22Rv1 (cell line): ENCODE measurements at regions not wholly inside any gene's neighbourhood (a gene's known extent, or its start where the extent isn't known, plus 50 kb on each side); places are given as distances from the start of the nearest gene placed in this dataset.

Source experiments
- H3K27ac ChIP-seq: fragments of 450-650 bp; 2 replicates; pipeline ENCODE4 v1.5.1; 2017
- ZFX ChIP-seq: fragments of 450-650 bp; IDR thresholded peaks from 2 replicates; pipeline ENCODE4 v1.6.1; 2017; ENCODE audit warnings: antibody characterized with exemption, borderline replicate concordance
- TF ChIP-seq, protein P1 (sequence below): fragments of 450-650 bp; IDR thresholded peaks from 2 replicates; pipeline ENCODE4 v1.5.1; 2017; ENCODE audit warnings: mild to moderate bottlenecking

DNA sequence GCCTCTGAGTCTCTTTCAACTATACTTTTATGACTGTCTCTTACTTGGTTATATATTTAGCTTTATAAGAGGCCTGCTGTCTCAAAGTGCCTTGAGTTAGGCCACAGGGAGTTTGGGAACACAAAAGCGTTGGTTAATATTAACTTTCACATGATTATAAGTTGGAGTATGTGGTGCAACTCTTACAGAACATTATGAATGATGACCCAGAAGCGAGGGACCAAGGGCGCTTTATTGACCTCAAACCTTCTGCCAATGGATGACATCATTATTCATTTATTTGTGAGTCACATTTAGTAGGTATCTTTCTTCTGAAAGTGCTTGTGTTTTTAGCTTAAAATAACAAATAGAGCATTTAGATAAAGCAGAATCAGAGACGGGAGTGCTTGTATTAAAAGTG, 298.0 kb upstream of the ZC3H12C start:
- TF ChIP-seq, protein P1, sequence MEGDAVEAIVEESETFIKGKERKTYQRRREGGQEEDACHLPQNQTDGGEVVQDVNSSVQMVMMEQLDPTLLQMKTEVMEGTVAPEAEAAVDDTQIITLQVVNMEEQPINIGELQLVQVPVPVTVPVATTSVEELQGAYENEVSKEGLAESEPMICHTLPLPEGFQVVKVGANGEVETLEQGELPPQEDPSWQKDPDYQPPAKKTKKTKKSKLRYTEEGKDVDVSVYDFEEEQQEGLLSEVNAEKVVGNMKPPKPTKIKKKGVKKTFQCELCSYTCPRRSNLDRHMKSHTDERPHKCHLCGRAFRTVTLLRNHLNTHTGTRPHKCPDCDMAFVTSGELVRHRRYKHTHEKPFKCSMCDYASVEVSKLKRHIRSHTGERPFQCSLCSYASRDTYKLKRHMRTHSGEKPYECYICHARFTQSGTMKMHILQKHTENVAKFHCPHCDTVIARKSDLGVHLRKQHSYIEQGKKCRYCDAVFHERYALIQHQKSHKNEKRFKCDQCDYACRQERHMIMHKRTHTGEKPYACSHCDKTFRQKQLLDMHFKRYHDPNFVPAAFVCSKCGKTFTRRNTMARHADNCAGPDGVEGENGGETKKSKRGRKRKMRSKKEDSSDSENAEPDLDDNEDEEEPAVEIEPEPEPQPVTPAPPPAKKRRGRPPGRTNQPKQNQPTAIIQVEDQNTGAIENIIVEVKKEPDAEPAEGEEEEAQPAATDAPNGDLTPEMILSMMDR: no peak
- no peak for TF ChIP-seq ZFX
- no peak overlapping the region for H3K27ac ChIP-seq

GRCh38 chr11:109796253-109796652, 296.9 kb upstream of the ZC3H12C start:
- no peak for TF ChIP-seq ZFX
- TF ChIP-seq, protein P1: no peak
- H3K27ac ChIP-seq: no peak overlapping the region

GRCh38 chr11:109798521-109798920, 294.7 kb upstream of the ZC3H12C start:
- H3K27ac ChIP-seq: no peak overlapping the region
- TF ChIP-seq, protein P1: no peak
- TF ChIP-seq ZFX: no peak

GRCh38 chr11:109799604-109800003, 293.6 kb upstream of the ZC3H12C start:
- H3K27ac ChIP-seq: no peak overlapping the region
- TF ChIP-seq, protein P1: no peak
- no peak for TF ChIP-seq ZFX

DNA sequence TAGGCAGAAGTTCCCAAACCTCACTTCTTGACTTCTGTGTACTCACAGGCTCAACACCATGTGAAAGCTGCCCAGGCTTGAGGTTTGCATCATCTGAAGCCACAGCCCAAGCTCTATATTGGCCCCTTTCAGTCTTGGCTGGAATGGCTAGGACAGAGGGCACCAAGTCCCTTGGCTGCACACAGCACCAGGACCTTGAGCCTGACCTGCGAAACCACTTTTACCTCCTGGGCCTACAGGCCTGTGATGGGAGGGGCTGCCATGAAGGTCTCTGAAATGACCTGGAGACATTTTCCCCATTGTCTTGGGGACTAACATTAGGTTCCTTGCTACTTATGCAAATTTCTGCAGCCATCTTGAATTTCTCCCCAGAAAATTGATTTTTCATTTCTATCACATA, 288.3 kb upstream of the ZC3H12C start:
- no peak overlapping the region for H3K27ac ChIP-seq
- TF ChIP-seq, protein P1: no peak
- no peak for TF ChIP-seq ZFX

DNA sequence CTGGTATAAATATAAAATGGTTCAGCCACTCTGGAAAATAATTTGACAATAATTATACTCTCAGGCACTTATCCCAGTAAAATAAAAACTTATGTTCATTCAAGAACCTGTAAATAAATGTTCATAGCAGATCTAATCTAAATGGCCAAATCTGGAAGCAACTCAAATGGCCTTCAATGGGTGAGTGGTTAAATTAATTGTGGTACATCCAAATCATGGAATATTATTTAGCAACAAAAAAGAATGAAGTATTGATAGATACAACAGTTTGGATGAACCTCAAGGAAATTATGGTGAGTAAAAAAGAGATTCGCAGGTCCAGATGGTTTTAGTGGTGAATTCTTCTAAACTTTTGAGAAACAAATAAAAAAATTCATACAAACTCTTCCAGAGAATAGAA, 287.0 kb upstream of the ZC3H12C start:
- TF ChIP-seq ZFX: no peak
- TF ChIP-seq, protein P1: no peak
- no peak overlapping the region for H3K27ac ChIP-seq

DNA sequence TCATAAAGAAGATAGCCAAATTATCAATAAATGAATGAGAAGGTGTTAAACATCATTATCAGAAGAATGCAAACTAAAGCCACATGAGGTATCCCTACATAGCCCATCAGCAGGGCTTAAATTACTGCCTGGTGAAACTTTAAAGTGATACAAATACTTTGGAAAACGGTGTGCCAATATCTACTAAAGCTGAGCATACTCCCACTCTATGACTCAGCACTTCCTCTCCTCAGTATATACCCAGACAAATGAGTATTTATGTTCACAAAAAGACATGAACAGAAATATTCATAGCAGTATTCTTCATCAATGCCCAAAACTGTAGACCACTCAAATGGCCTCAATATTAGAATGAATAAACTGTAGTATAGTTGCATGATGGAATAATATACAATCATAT, 284.6 kb upstream of the ZC3H12C start:
- TF ChIP-seq, protein P1: no peak
- no peak for TF ChIP-seq ZFX
- H3K27ac ChIP-seq: no peak overlapping the region
